T-cell (primary cell): ENCODE measurements at regions not wholly inside any gene's neighbourhood (a gene's known extent, or its start where the extent isn't known, plus 50 kb on each side); places are given as distances from the start of the nearest gene placed in this dataset.

ENCODE experiments used
- ATAC-seq, 4 experiments: fragments of 200-7000 bp in 3 of 4; fragments of 150-1000 bp in 1 of 4; cut with Tn5 transposase; replicated peaks in 1 of 4; 1 replicate in 3 of 4; 2 replicates in 1 of 4; pipeline ENCODE4 v1.10.0; 2021; ENCODE audit warnings: moderate library complexity in 3 of 4, mild to moderate bottlenecking in 2 of 4, moderate number of reproducible peaks in 1 of 4
- CTCF ChIA-PET, 2 donors: fragments of 300-600 bp; sonication (Branson Sonifier 250); formaldehyde crosslinking; loops; one replicate each; lab custom pipeline; 2022; ENCODE audit warnings: antibody characterized with exemption in 2 of 2; lab: Charles Lee
- POLR2A ChIA-PET, 2 donors: fragments of 300-600 bp; sonication (Branson Sonifier 250); formaldehyde crosslinking; loops; one replicate each; lab custom pipeline; 2022; ENCODE audit warnings: antibody characterized with exemption in 2 of 2; lab: Charles Lee
- DNase-seq, 35 experiments: peaks; one replicate each; pipeline versions ENCODE4 v3.0.0 to v3.0.0-alpha.2; 2013 to 2023
- H3K27ac ChIP-seq: one replicate; pipeline ENCODE4 v1.5.1; 2013; ENCODE audit warnings: low read length
- H3K27me3 ChIP-seq, 2 experiments: replicated peaks in 1 of 2; 1 replicate in 1 of 2; 2 replicates in 1 of 2; pipeline versions ENCODE4 v1.6.1 to v1.7.0; 2013; ENCODE audit warnings: low read length in 1 of 2, mixed read lengths in 1 of 2; ENCODE audit not compliant: control insufficient read depth in 2 of 2, insufficient read depth in 2 of 2; ENCODE audit errors: extremely low read depth in 1 of 2
- H3K36me3 ChIP-seq, 2 donors: 1 replicate in 1 of 2; 2 replicates in 1 of 2; pipeline versions ENCODE4 v1.6.1 to v1.7.0; 2013; ENCODE audit warnings: low read length in 1 of 2; ENCODE audit not compliant: control insufficient read depth in 2 of 2, insufficient read depth in 1 of 2; ENCODE audit errors: extremely low read depth in 1 of 2
- H3K4me1 ChIP-seq, 2 experiments: 1 replicate in 1 of 2; 2 replicates in 1 of 2; pipeline versions ENCODE4 v1.6.1 to v1.7.0; 2013; ENCODE audit warnings: low read length in 2 of 2, mixed read lengths in 1 of 2; ENCODE audit not compliant: insufficient read depth in 2 of 2, control insufficient read depth in 1 of 2; ENCODE audit errors: extremely low read depth in 1 of 2
- H3K4me3 ChIP-seq, 2 donors: 1 replicate in 1 of 2; 2 replicates in 1 of 2; pipeline versions ENCODE4 v1.5.1 to v1.7.0; 2013; ENCODE audit warnings: mild to moderate bottlenecking in 2 of 2, low read length in 1 of 2, moderate library complexity in 1 of 2; ENCODE audit not compliant: control insufficient read depth in 1 of 2; ENCODE audit errors: extremely low read depth in 1 of 2
- H3K9me3 ChIP-seq: 2 replicates; pipeline ENCODE4 v1.7.0; 2013
- H3K27ac Mint-ChIP-seq, 2 donors: one replicate each; pipeline ENCODE4 v1.8.0; 2020 to 2021; ENCODE audit warnings: mild to moderate bottlenecking in 2 of 2, mixed read lengths in 2 of 2
- H3K27me3 Mint-ChIP-seq, 2 donors: one replicate each; pipeline ENCODE4 v1.8.0; 2021 to 2022; ENCODE audit warnings: mixed read lengths in 2 of 2
- H3K36me3 Mint-ChIP-seq: one replicate; pipeline ENCODE4 v1.8.0; 2021; ENCODE audit warnings: mixed read lengths
- H3K4me1 Mint-ChIP-seq, 3 donors: one replicate each; pipeline ENCODE4 v1.8.0; 2020 to 2022; ENCODE audit warnings: mixed read lengths in 3 of 3, mild to moderate bottlenecking in 1 of 3
- H3K4me3 Mint-ChIP-seq, 3 donors: one replicate each; pipeline ENCODE4 v1.8.0; 2020 to 2022; ENCODE audit warnings: mild to moderate bottlenecking in 3 of 3, mixed read lengths in 3 of 3, moderate library complexity in 3 of 3
- H3K9me3 Mint-ChIP-seq, 3 donors: one replicate each; pipeline ENCODE4 v1.8.0; 2020 to 2022; ENCODE audit warnings: mixed read lengths in 3 of 3
- WGBS: methylation state at CpG from one replicate; pipeline ENCODE4 v1.1.5; 2013; ENCODE audit warnings: missing lambda C conversion rate; ENCODE audit not compliant: insufficient coverage; 5-methylcytosine and 5-hydroxymethylcytosine counted together

- DNase-seq (no peak), ATAC-seq (no peak)
- Mint-ChIP-seq H3K9me3 (no peaks in the 10 kb centered on the region), H3K4me1 (no peaks in the 10 kb centered on the region), H3K27me3 (no peaks in the 10 kb centered on the region), H3K4me3 (no peak overlapping the region), H3K36me3 (no peaks in the 10 kb centered on the region), H3K27ac (no peak overlapping the region)
- ChIA-PET CTCF (no interaction called here), POLR2A (no interaction called here)
- Histone ChIP-seq H3K36me3 (no peaks in the 10 kb centered on the region), H3K9me3 (no peaks in the 10 kb centered on the region), H3K4me3 (no peak overlapping the region), H3K27me3 (no peaks in the 10 kb centered on the region), H3K27ac (no peak overlapping the region), H3K4me1 (no peaks in the 10 kb centered on the region)
- 64% methylated on average over 3 of the region's 5 CpGs for WGBS
Measured at GRCh38 chr10:112052166-112052565, 131.4 kb downstream of the GPAM start.

DNA sequence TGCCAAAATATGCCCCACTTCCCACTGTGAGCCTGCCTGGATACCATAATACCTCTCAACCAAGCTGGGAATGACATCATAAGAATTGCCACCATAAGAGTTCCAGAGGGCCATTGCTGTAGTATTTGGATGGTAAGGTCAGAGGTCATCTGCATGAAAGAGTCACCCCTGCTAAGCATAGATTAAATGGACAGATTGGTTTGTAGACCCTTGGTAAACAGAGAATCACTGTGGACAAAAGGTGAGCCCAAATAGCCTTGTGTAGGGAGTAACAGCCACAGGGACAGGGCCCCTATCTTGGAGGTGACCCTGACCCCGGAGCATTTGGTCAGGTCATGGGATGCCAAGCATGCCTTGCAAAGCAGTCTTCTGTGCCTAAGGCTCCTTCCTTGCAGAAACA, 129.7 kb downstream of the GPAM start:
- H3K27me3 Mint-ChIP-seq, result peaks cover 0 to 4% of the 10 kb centered on the region in 2 donors
- H3K27ac ChIP-seq, result no peak overlapping the region
- ChIA-PET POLR2A (no interaction called here), CTCF (no interaction called here)
- H3K27ac Mint-ChIP-seq, result no peak overlapping the region
- H3K4me3 ChIP-seq, result no peak overlapping the region
- DNase-seq, result no peak
- no peak overlapping the region for H3K4me3 Mint-ChIP-seq
- H3K9me3 ChIP-seq, result no peaks in the 10 kb centered on the region
- H3K9me3 Mint-ChIP-seq, result no peaks in the 10 kb centered on the region
- no peaks in the 10 kb centered on the region for H3K4me1 Mint-ChIP-seq
- no peak for ATAC-seq
- no CpG with 5 or more reads among the region's 1 CpG for WGBS
- H3K27me3 ChIP-seq, result no peaks in the 10 kb centered on the region
- H3K4me1 ChIP-seq, result no peaks in the 10 kb centered on the region
- H3K36me3 ChIP-seq, result no peaks in the 10 kb centered on the region
- no peaks in the 10 kb centered on the region for H3K36me3 Mint-ChIP-seq

GRCh38 chr10:112054516-112054915, 129.0 kb downstream of the GPAM start:
- Histone ChIP-seq H3K4me3 (no peak overlapping the region), H3K27ac (no peak overlapping the region), H3K27me3 (no peaks in the 10 kb centered on the region), H3K9me3 (no peaks in the 10 kb centered on the region), H3K36me3 (no peaks in the 10 kb centered on the region), H3K4me1 (no peaks in the 10 kb centered on the region)
- no peaks in the 10 kb centered on the region for H3K4me1 Mint-ChIP-seq
- no peak overlapping the region for H3K27ac Mint-ChIP-seq
- WGBS, result no CpG with 5 or more reads among the region's 5 CpGs
- H3K36me3 Mint-ChIP-seq, result no peaks in the 10 kb centered on the region
- ChIA-PET CTCF (no interaction called here), POLR2A (no interaction called here)
- DNase-seq (no peak), ATAC-seq (no peak)
- peaks cover 4 to 5% of the 10 kb centered on the region in 2 donors for H3K27me3 Mint-ChIP-seq
- no peaks in the 10 kb centered on the region for H3K9me3 Mint-ChIP-seq
- H3K4me3 Mint-ChIP-seq, result no peak overlapping the region

DNA sequence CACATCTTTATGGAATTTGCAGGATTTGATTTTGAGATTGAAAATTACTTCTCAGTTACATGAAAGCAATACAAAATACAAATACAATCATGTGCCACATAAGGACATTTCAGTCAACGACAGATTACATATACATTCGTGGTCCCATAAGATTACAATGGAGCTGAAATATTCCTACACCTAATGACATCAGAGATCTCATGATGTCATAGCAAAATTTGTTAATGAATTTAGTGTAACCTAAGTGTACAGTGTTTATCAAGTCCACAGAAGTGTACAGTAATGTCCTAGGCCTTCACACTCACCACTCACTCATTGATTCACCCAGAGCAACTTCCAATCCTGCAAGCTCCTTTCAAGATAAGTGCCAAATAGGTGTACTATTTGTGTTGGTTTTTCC, 126.5 kb downstream of the GPAM start:
- no peaks in the 10 kb centered on the region for H3K9me3 Mint-ChIP-seq
- H3K27ac ChIP-seq, result no peak overlapping the region
- DNase-seq, result no peak
- H3K36me3 ChIP-seq, result no peaks in the 10 kb centered on the region
- H3K4me1 Mint-ChIP-seq, result no peaks in the 10 kb centered on the region
- H3K27ac Mint-ChIP-seq, result no peak overlapping the region
- POLR2A ChIA-PET, result no interaction called here
- no peak for ATAC-seq
- H3K4me3 Mint-ChIP-seq, result no peak overlapping the region
- no CpG with 5 or more reads among the region's 2 CpGs for WGBS
- H3K27me3 ChIP-seq, result peaks cover 0 to 3% of the 10 kb centered on the region in 2 experiments
- no peaks in the 10 kb centered on the region for H3K9me3 ChIP-seq
- no peaks in the 10 kb centered on the region for H3K4me1 ChIP-seq
- CTCF ChIA-PET, result no interaction called here
- no peaks in the 10 kb centered on the region for H3K36me3 Mint-ChIP-seq
- no peak overlapping the region for H3K4me3 ChIP-seq
- H3K27me3 Mint-ChIP-seq, result peaks cover 5 to 8% of the 10 kb centered on the region in 2 donors

GRCh38 chr10:112059220-112059619, 124.3 kb downstream of the GPAM start:
- ChIA-PET CTCF (no interaction called here), POLR2A (no interaction called here)
- Histone ChIP-seq H3K9me3 (no peaks in the 10 kb centered on the region), H3K4me3 (no peak overlapping the region), H3K36me3 (no peaks in the 10 kb centered on the region), H3K4me1 (no peaks in the 10 kb centered on the region), H3K27ac (no peak overlapping the region), H3K27me3 (peaks cover 0 to 3% of the 10 kb centered on the region in 2 experiments)
- H3K9me3 Mint-ChIP-seq, result no peaks in the 10 kb centered on the region
- H3K4me3 Mint-ChIP-seq, result no peak overlapping the region
- DNase-seq (no peak), ATAC-seq (no peak)
- H3K36me3 Mint-ChIP-seq, result no peaks in the 10 kb centered on the region
- no peaks in the 10 kb centered on the region for H3K4me1 Mint-ChIP-seq
- 100% methylated on average over 2 of the region's 6 CpGs for WGBS
- H3K27ac Mint-ChIP-seq, result no peak overlapping the region
- peaks cover 5 to 10% of the 10 kb centered on the region in 2 donors for H3K27me3 Mint-ChIP-seq

- Histone ChIP-seq H3K27me3 (peaks cover 0 to 3% of the 10 kb centered on the region in 2 experiments), H3K4me3 (no peak overlapping the region), H3K9me3 (no peaks in the 10 kb centered on the region), H3K27ac (no peak overlapping the region), H3K4me1 (no peaks in the 10 kb centered on the region), H3K36me3 (no peaks in the 10 kb centered on the region)
- ChIA-PET POLR2A (no interaction called here), CTCF (interaction anchor here in 1 of 2 donors (0.5 kb wide), 1 partner anchor 1240 kb away, joined by 3 read pairs; no protein-coding TSS in a partner anchor)
- Mint-ChIP-seq H3K4me3 (no peak overlapping the region), H3K27me3 (peaks cover 3 to 6% of the 10 kb centered on the region in 2 donors), H3K36me3 (no peaks in the 10 kb centered on the region), H3K9me3 (peaks cover 0 to 3% (median 2%) of the 10 kb centered on the region in 3 donors), H3K4me1 (no peaks in the 10 kb centered on the region), H3K27ac (no peak overlapping the region)
- DNase-seq (no peak), ATAC-seq (no peak)
- WGBS, result no CpG with 5 or more reads among the region's 2 CpGs
Measured at GRCh38 chr10:112071596-112072133, 111.9 kb downstream of the GPAM start.

DNA sequence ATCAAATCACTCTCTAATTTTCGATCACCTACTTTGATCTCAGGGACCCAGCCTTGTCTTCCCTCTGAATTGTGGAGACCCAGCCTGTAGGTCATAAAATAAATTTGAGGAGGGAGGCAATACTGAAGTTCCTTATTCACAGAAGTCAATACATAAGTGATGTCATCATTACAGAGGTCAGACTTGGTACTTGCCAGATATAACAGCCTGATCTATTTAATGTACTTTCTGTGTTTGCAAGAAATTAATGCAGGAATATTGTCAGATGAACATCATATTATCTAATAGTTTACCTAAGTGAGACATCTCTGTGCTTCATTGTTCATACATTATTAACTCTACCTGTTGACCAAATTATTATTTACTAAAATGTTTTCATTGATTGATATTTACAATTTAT, 105.6 kb downstream of the GPAM start:
- Mint-ChIP-seq H3K27me3 (peaks cover 5 to 6% of the 10 kb centered on the region in 2 donors), H3K4me3 (no peak overlapping the region), H3K36me3 (no peaks in the 10 kb centered on the region), H3K9me3 (no peaks in the 10 kb centered on the region), H3K4me1 (no peaks in the 10 kb centered on the region), H3K27ac (no peak overlapping the region)
- Histone ChIP-seq H3K27ac (no peak overlapping the region), H3K4me3 (no peak overlapping the region), H3K27me3 (peaks cover 0 to 2% of the 10 kb centered on the region in 2 experiments), H3K4me1 (no peaks in the 10 kb centered on the region), H3K36me3 (no peaks in the 10 kb centered on the region), H3K9me3 (no peaks in the 10 kb centered on the region)
- no CpG with 5 or more reads among the region's 1 CpG for WGBS
- CTCF ChIA-PET, result no interaction called here
- POLR2A ChIA-PET, result no interaction called here
- no peak for ATAC-seq
- DNase-seq, result no peak
